HepG2 (cell line): ENCODE measurements at regions not wholly inside any gene's neighbourhood (a gene's known extent, or its start where the extent isn't known, plus 50 kb on each side); places are given as distances from the start of the nearest gene placed in this dataset.

Experiments
- ATAC-seq: fragments of 200-7000 bp; cut with Tn5 transposase; 3 replicates; pipeline ENCODE4 v1.9.1; 2020; ENCODE audit warnings: mild to moderate bottlenecking, moderate library complexity
- BruUV-seq: library from RNA; stranded (reverse); fragments of 400-500 nt; replicated peaks from 2 replicates; lab custom pipeline; 2021; lab: Mats Ljungman, UMichigan
- CTCF ChIA-PET: fragments of 300-600 bp; formaldehyde crosslinking; extraction: SDS; loops from one replicate; lab custom pipeline; 2021; ENCODE audit warnings: low total read pairs, inconsistent platforms, low intra/inter-chr PET ratio; lab: Yijun Ruan, JAX
- POLR2A ChIA-PET: fragments of 350-600 bp; sonication (Branson Sonifier 250); formaldehyde crosslinking; loops from one replicate; lab custom pipeline; 2020; ENCODE audit warnings: antibody characterized with exemption, inconsistent platforms; lab: Yijun Ruan, JAX
- DNase-seq: peaks from one replicate; pipeline ENCODE4 v3.0.0-alpha.2; 2015; ENCODE audit warnings: low spot score
- FAIRE-seq: peaks from 3 replicates; lab custom pipeline; 2011; peaks lifted over from hg19 to GRCh38; lab: Jason Lieb, UNC
- H2AFZ ChIP-seq: one replicate; pipeline ENCODE4 v1.6.1; 2011; ENCODE audit warnings: low read length, inconsistent platforms
- H3K27ac ChIP-seq: fragments of 300-600 bp; 3 replicates; pipeline ENCODE4 v1.8.0; 2011; ENCODE audit warnings: mixed run types, mild to moderate bottlenecking, mixed read lengths, low read length, inconsistent platforms; ENCODE audit not compliant: insufficient read depth; ENCODE audit errors: extremely low read length
- H3K27me3 ChIP-seq, 2 experiments: fragments of 200-600 bp in 1 of 2; 2 replicates in 1 of 2; 3 replicates in 1 of 2; pipeline versions ENCODE4 v1.6.0 to v1.8.0; 2011; ENCODE audit warnings: low read length in 2 of 2, mild to moderate bottlenecking in 2 of 2, moderate library complexity in 2 of 2, inconsistent platforms in 1 of 2; ENCODE audit not compliant: insufficient read depth in 2 of 2, control insufficient read depth in 1 of 2
- H3K36me3 ChIP-seq, 2 experiments: fragments of 200-600 bp in 1 of 2; replicated peaks in 1 of 2; 2 replicates in 1 of 2; 3 replicates in 1 of 2; pipeline versions ENCODE4 v1.5.1 to v1.8.0; 2011; ENCODE audit warnings: low read length in 2 of 2, inconsistent platforms in 1 of 2; ENCODE audit not compliant: insufficient read depth in 2 of 2, control insufficient read depth in 1 of 2
- H3K4me1 ChIP-seq: 2 replicates; pipeline ENCODE4 v1.5.1; 2012; ENCODE audit warnings: low read length, inconsistent platforms; ENCODE audit not compliant: insufficient read depth
- H3K4me2 ChIP-seq: 2 replicates; pipeline ENCODE4 v1.6.0; 2011; ENCODE audit warnings: low read depth, low read length, inconsistent platforms
- H3K4me3 ChIP-seq, 3 experiments: fragments of 200-600 bp in 1 of 3; sonication (generic), shearing (Covaris generic) in 1 of 3; replicated peaks in 1 of 3; 2 replicates each; pipeline ENCODE4 v1.5.1; 2011 to 2016; ENCODE audit warnings: low read length in 3 of 3, inconsistent platforms in 2 of 3, low read depth in 2 of 3, mild to moderate bottlenecking in 2 of 3, control low read depth in 1 of 3, mixed read lengths in 1 of 3; ENCODE audit not compliant: insufficient read depth in 1 of 3
- H3K79me2 ChIP-seq: one replicate; pipeline ENCODE4 v1.6.1; 2011; ENCODE audit warnings: low read length, inconsistent platforms; ENCODE audit not compliant: insufficient read depth
- H3K9ac ChIP-seq: 2 replicates; pipeline ENCODE4 v1.6.0; 2011; ENCODE audit warnings: mild to moderate bottlenecking, low read depth, low read length, inconsistent platforms; ENCODE audit not compliant: insufficient read depth
- H3K9me3 ChIP-seq: 2 replicates; pipeline ENCODE4 v1.5.1; 2012; ENCODE audit warnings: mild to moderate bottlenecking, low read length
- H4K20me1 ChIP-seq: 2 replicates; pipeline ENCODE4 v1.6.0; 2011; ENCODE audit warnings: inconsistent platforms, mild to moderate bottlenecking, low read length, moderate library complexity; ENCODE audit not compliant: insufficient read depth
- EP300 ChIP-seq, 3 experiments: sonication (generic) in 1 of 3; formaldehyde crosslinking in 1 of 3; IDR thresholded peaks; 2 replicates each; pipeline versions ENCODE4 v1.5.1 to v1.6.1; 2011 to 2020; ENCODE audit warnings: low read depth in 2 of 3, low read length in 2 of 3, borderline replicate concordance in 1 of 3, improper control_type of control experiment in 1 of 3, mild to moderate bottlenecking in 1 of 3, missing genetic modification reagents in 1 of 3, moderate library complexity in 1 of 3
- FOXJ3 ChIP-seq: sonication (generic); formaldehyde crosslinking; IDR thresholded peaks from 2 replicates; pipeline ENCODE4 v1.4.0; 2020; ENCODE audit warnings: missing genetic modification reagents, mild to moderate bottlenecking, borderline replicate concordance
- HMG20B ChIP-seq: conservative IDR thresholded peaks from 2 replicates; pipeline ENCODE4 v1.6.1; 2016; ENCODE audit warnings: missing genetic modification reagents, missing compliant biosample characterization
- JUN ChIP-seq: sonication (generic); formaldehyde crosslinking; IDR thresholded peaks from 2 replicates; pipeline ENCODE4 v1.4.0; 2020; ENCODE audit warnings: mild to moderate bottlenecking, missing genetic modification reagents
- MEIS2 ChIP-seq: sonication (generic); formaldehyde crosslinking; IDR thresholded peaks from 2 replicates; pipeline ENCODE4 v1.9.0; 2021; ENCODE audit warnings: mild to moderate bottlenecking, missing genetic modification reagents
- PAWR ChIP-seq: sonication (generic); formaldehyde crosslinking; IDR thresholded peaks from 2 replicates; pipeline ENCODE4 v1.4.0; 2020; ENCODE audit warnings: missing genetic modification reagents, mild to moderate bottlenecking, borderline replicate concordance
- RXRA ChIP-seq: sonication (generic); formaldehyde crosslinking; IDR thresholded peaks from 2 replicates; pipeline ENCODE4 v1.5.1; 2020; ENCODE audit warnings: missing genetic modification reagents
- RXRB ChIP-seq: IDR thresholded peaks from 2 replicates; pipeline ENCODE4 v1.6.1; 2016; ENCODE audit warnings: borderline replicate concordance, missing genetic modification reagents, missing compliant biosample characterization
- SMAD1 ChIP-seq: sonication (generic); formaldehyde crosslinking; IDR thresholded peaks from 2 replicates; pipeline ENCODE4 v1.4.0; 2020; ENCODE audit warnings: missing genetic modification reagents, low read depth, mild to moderate bottlenecking, borderline replicate concordance
- ZNF12 ChIP-seq: sonication (generic); formaldehyde crosslinking; IDR thresholded peaks from 2 replicates; pipeline ENCODE4 v1.5.0; 2020; ENCODE audit warnings: missing genetic modification reagents
- ZNF232 ChIP-seq: sonication (generic); formaldehyde crosslinking; IDR thresholded peaks from 2 replicates; pipeline ENCODE4 v1.4.0; 2020; ENCODE audit warnings: missing genetic modification reagents, borderline replicate concordance
- ZNF543 ChIP-seq: sonication (generic); formaldehyde crosslinking; IDR thresholded peaks from 2 replicates; pipeline ENCODE4 v1.4.0; 2020; ENCODE audit warnings: mild to moderate bottlenecking, missing genetic modification reagents
- ZNF598 ChIP-seq: sonication (generic); formaldehyde crosslinking; IDR thresholded peaks from 2 replicates; pipeline ENCODE4 v1.5.1; 2020; ENCODE audit warnings: mild to moderate bottlenecking, missing genetic modification reagents, borderline replicate concordance
- ZNF839 ChIP-seq: sonication (generic); formaldehyde crosslinking; IDR thresholded peaks from 2 replicates; pipeline ENCODE4 v1.4.0; 2020; ENCODE audit warnings: missing genetic modification reagents, mild to moderate bottlenecking, borderline replicate concordance
- ZSCAN9 ChIP-seq: IDR thresholded peaks from 2 replicates; pipeline ENCODE4 v1.6.1; 2016; ENCODE audit warnings: borderline replicate concordance
- WGBS: methylation state at CpG from one replicate; pipeline ENCODE4 v1.1.6; 2017; ENCODE audit warnings: low lambda C conversion rate; 5-methylcytosine and 5-hydroxymethylcytosine counted together
- in situ Hi-C: cut with HindIII; loops from 2 replicates; pipeline ENCODE4 v1.10.0; 2017; ENCODE audit warnings: low pct_unique_long_range_greater_than_20kb; ENCODE audit not compliant: extremely low pct_ligation_motif_present
- intact Hi-C: fragments of 100-400 bp; cut with micrococcal nuclease; formaldehyde crosslinking; loops from one replicate; pipeline ENCODE4 v1.10.0; 2022; ENCODE audit not compliant: unreplicated experiment
- TF ChIP-seq, protein P1 (sequence below): sonication (generic); formaldehyde crosslinking; IDR thresholded peaks from 2 replicates; pipeline ENCODE4 v1.4.0; 2020; ENCODE audit warnings: missing genetic modification reagents, borderline replicate concordance
- TF ChIP-seq, protein P2 (sequence below): IDR thresholded peaks from 2 replicates; pipeline ENCODE4 v1.6.1; 2016; ENCODE audit warnings: missing compliant biosample characterization, missing genetic modification reagents, borderline replicate concordance

DNA sequence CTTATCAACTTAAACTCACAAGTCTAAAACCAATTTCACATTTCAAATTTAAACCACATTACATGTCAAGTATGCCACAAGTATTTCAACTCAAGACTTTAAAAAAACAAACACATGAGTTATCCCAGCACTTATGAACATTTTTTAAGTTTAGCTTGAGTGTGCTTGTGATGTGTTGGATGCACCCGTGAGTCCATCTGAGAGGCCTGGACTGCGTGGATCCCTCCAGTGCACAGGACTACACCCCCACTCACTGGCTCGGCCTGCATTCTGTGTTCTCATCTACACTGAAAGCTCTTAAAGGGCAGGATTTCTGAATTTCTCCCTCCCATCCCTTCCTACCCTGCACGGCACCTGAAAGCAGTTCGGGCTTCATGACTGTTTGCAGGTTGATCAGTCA lies 128.8 kb upstream of the CD93 start (continued):
- TF ChIP-seq ZNF543: no peak
- TF ChIP-seq JUN (CRISPR knock-in tag): no peak
- TF ChIP-seq EP300 (IDR thresholded peaks at IDR 0.05; ENCODE audit: low read depth in 2 of 2, low read length in 2 of 2): no peak
- TF ChIP-seq EP300 (CRISPR knock-in tag; IDR thresholded peaks at IDR 0.05; ENCODE audit: borderline replicate concordance): no peak
- no peak for TF ChIP-seq SMAD1 (CRISPR knock-in tag)
- TF ChIP-seq RXRB (CRISPR knock-in tag): no peak
- TF ChIP-seq ZSCAN9: no peak

DNA sequence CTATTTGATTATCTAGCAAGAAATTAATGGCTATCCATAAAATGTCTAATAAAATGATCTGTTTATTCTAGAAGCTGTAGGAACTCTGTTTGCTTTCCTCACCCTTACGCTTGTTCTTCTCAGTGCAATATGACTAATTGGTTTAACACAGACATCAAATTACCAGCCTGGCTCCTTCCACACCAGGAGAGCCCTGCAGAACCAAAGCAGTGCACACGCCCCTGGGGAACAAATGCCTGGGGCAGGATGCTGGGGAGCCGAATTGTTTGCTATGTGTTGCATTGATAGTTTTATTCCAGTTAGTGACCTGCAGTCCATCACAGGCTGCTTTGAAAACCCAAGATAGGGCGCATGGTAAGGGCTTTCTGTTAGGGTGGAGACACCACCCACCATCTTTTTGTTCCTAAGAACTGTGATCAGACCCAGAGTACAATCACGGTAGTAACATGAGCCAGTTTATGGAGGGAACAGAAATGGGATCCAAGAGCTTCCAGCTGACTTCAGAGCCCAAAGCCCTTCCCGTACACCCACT lies 126.4 kb upstream of the CD93 start:
- Histone ChIP-seq H4K20me1 (no peaks in the 10 kb centered on the region), H3K79me2 (no peaks in the 10 kb centered on the region), H3K27me3 (no peaks in the 10 kb centered on the region), H3K36me3 (no peaks in the 10 kb centered on the region), H3K4me3 (no peak overlapping the region), H3K4me2 (no peak overlapping the region), H3K27ac (no peak overlapping the region), H3K9me3 (no peaks in the 10 kb centered on the region), H3K4me1 (no peaks in the 10 kb centered on the region), H2AFZ (no peak overlapping the region), H3K9ac (no peak overlapping the region)
- no peak for FAIRE-seq
- in situ Hi-C loops (no loop called here), intact Hi-C loops (no loop called here)
- DNase-seq: no peak
- ChIA-PET CTCF (no interaction called here), POLR2A (no interaction called here)
- BruUV-seq: no TSS peak
- WGBS: 23% methylated on average over 6 of the region's 6 CpGs
- no peak for ATAC-seq
- TF ChIP-seq, protein P1, sequence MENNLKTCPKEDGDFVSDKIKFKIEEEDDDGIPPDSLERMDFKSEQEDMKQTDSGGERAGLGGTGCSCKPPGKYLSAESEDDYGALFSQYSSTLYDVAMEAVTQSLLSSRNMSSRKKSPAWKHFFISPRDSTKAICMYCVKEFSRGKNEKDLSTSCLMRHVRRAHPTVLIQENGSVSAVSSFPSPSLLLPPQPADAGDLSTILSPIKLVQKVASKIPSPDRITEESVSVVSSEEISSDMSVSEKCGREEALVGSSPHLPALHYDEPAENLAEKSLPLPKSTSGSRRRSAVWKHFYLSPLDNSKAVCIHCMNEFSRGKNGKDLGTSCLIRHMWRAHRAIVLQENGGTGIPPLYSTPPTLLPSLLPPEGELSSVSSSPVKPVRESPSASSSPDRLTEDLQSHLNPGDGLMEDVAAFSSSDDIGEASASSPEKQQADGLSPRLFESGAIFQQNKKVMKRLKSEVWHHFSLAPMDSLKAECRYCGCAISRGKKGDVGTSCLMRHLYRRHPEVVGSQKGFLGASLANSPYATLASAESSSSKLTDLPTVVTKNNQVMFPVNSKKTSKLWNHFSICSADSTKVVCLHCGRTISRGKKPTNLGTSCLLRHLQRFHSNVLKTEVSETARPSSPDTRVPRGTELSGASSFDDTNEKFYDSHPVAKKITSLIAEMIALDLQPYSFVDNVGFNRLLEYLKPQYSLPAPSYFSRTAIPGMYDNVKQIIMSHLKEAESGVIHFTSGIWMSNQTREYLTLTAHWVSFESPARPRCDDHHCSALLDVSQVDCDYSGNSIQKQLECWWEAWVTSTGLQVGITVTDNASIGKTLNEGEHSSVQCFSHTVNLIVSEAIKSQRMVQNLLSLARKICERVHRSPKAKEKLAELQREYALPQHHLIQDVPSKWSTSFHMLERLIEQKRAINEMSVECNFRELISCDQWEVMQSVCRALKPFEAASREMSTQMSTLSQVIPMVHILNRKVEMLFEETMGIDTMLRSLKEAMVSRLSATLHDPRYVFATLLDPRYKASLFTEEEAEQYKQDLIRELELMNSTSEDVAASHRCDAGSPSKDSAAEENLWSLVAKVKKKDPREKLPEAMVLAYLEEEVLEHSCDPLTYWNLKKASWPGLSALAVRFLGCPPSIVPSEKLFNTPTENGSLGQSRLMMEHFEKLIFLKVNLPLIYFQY (CRISPR knock-in tag): no peak
- TF ChIP-seq ZNF232 (CRISPR knock-in tag) (no peak), ZNF839 (CRISPR knock-in tag) (no peak), FOXJ3 (CRISPR knock-in tag) (no peak), RXRA (CRISPR knock-in tag) (no peak), MEIS2 (CRISPR knock-in tag) (no peak), ZNF12 (CRISPR knock-in tag) (no peak), PAWR (CRISPR knock-in tag) (no peak), ZNF598 (CRISPR knock-in tag) (no peak), HMG20B (CRISPR knock-in tag) (no peak)
- TF ChIP-seq, protein P2, sequence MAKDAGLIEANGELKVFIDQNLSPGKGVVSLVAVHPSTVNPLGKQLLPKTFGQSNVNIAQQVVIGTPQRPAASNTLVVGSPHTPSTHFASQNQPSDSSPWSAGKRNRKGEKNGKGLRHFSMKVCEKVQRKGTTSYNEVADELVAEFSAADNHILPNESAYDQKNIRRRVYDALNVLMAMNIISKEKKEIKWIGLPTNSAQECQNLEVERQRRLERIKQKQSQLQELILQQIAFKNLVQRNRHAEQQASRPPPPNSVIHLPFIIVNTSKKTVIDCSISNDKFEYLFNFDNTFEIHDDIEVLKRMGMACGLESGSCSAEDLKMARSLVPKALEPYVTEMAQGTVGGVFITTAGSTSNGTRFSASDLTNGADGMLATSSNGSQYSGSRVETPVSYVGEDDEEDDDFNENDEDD: no peak
